Keratinocyte (primary cell): ENCODE measurements at regions not wholly inside any gene's neighbourhood (a gene's known extent, or its start where the extent isn't known, plus 50 kb on each side); places are given as distances from the start of the nearest gene placed in this dataset.

Source experiments
- DNase-seq: peaks from one replicate; pipeline ENCODE4 v3.0.0-alpha.2; 2011; ENCODE audit warnings: low read depth, missing footprints, low spot score
- FAIRE-seq: peaks from 2 replicates; lab custom pipeline; 2011; peaks lifted over from hg19 to GRCh38; lab: Jason Lieb, UNC
- H2AFZ ChIP-seq: 2 replicates; pipeline ENCODE4 v1.6.0; 2012; ENCODE audit warnings: low read length, control low read depth, inconsistent platforms; ENCODE audit not compliant: control insufficient read depth
- H3K27ac ChIP-seq: 2 replicates; pipeline ENCODE4 v1.5.1; 2011; ENCODE audit warnings: low read length; ENCODE audit not compliant: control insufficient read depth, insufficient read depth
- H3K27me3 ChIP-seq: 3 replicates; pipeline ENCODE4 v1.6.0; 2011; ENCODE audit warnings: low read length; ENCODE audit not compliant: control insufficient read depth, insufficient read depth; ENCODE audit errors: extremely low read depth
- H3K36me3 ChIP-seq, 2 experiments: 2 replicates in 1 of 2; 3 replicates in 1 of 2; pipeline ENCODE4 v1.5.1; 2011; ENCODE audit warnings: low read length in 2 of 2, mild to moderate bottlenecking in 1 of 2; ENCODE audit not compliant: control insufficient read depth in 2 of 2, insufficient read depth in 2 of 2; ENCODE audit errors: extremely low read depth in 1 of 2
- H3K4me1 ChIP-seq: 3 replicates; pipeline ENCODE4 v1.5.1; 2011; ENCODE audit warnings: low read length; ENCODE audit not compliant: control insufficient read depth, insufficient read depth; ENCODE audit errors: extremely low read depth
- H3K4me2 ChIP-seq: 3 replicates; pipeline ENCODE4 v1.6.0; 2011; ENCODE audit warnings: low read depth, low read length; ENCODE audit not compliant: control insufficient read depth, insufficient read depth; ENCODE audit errors: extremely low read depth
- H3K4me3 ChIP-seq, 3 experiments: fragments of 200-600 bp in 1 of 3; sonication (generic) in 1 of 3; 2 replicates in 2 of 3; 3 replicates in 1 of 3; pipeline ENCODE4 v1.5.1; 2011 to 2016; ENCODE audit warnings: low read length in 3 of 3, mild to moderate bottlenecking in 3 of 3, control low read depth in 2 of 3, inconsistent platforms in 1 of 3, low read depth in 1 of 3, mixed read lengths in 1 of 3, mixed run types in 1 of 3, moderate library complexity in 1 of 3; ENCODE audit not compliant: control insufficient read depth in 2 of 3, insufficient read depth in 2 of 3; ENCODE audit errors: extremely low read depth in 1 of 3
- H3K79me2 ChIP-seq: 2 replicates; pipeline ENCODE4 v1.6.0; 2012; ENCODE audit warnings: low read length; ENCODE audit not compliant: control insufficient read depth, insufficient read depth
- H3K9ac ChIP-seq: 3 replicates; pipeline ENCODE4 v1.6.0; 2011; ENCODE audit warnings: low read length; ENCODE audit not compliant: control insufficient read depth, insufficient read depth; ENCODE audit errors: extremely low read depth
- H3K9me1 ChIP-seq: 3 replicates; pipeline ENCODE4 v1.6.0; 2011; ENCODE audit warnings: low read length; ENCODE audit not compliant: control insufficient read depth, insufficient read depth; ENCODE audit errors: extremely low read depth
- H3K9me3 ChIP-seq: 2 replicates; pipeline ENCODE4 v1.5.1; 2012; ENCODE audit warnings: low read depth, low read length; ENCODE audit not compliant: control insufficient read depth
- H4K20me1 ChIP-seq: 3 replicates; pipeline ENCODE4 v1.6.0; 2011; ENCODE audit warnings: low read length; ENCODE audit not compliant: control insufficient read depth, insufficient read depth; ENCODE audit errors: extremely low read depth
- EZH2 ChIP-seq: IDR thresholded peaks from one replicate; pipeline ENCODE4 v1.6.1; 2012; ENCODE audit warnings: inconsistent platforms, mild to moderate bottlenecking, low read length, moderate library complexity
- dilution Hi-C: fragments of 300-500 bp; cut with MboI; formaldehyde crosslinking; loops from one replicate; pipeline ENCODE4 v1.7.0; 2020; ENCODE audit warnings: low sequenced_read_pairs; ENCODE audit not compliant: extremely low pct_ligation_motif_present
- TF ChIP-seq, protein P1 (sequence below), 3 experiments: IDR thresholded peaks in 1 of 3; conservative IDR thresholded peaks in 1 of 3; optimal IDR thresholded peaks in 1 of 3; 2 replicates in 2 of 3; 3 replicates in 1 of 3; pipeline versions ENCODE3 to v1.5.1; 2011; ENCODE audit warnings: low read length in 3 of 3, mild to moderate bottlenecking in 3 of 3, moderate library complexity in 2 of 3, control low read depth in 1 of 3, inconsistent platforms in 1 of 3; ENCODE audit not compliant: insufficient read depth in 2 of 3; ENCODE audit errors: extremely low read depth in 1 of 3

- FAIRE-seq = no peak
- no peaks in the 10 kb centered on the region for H3K9me3 ChIP-seq
- H3K9me1 ChIP-seq = no peaks in the 10 kb centered on the region
- TF ChIP-seq, protein P1, sequence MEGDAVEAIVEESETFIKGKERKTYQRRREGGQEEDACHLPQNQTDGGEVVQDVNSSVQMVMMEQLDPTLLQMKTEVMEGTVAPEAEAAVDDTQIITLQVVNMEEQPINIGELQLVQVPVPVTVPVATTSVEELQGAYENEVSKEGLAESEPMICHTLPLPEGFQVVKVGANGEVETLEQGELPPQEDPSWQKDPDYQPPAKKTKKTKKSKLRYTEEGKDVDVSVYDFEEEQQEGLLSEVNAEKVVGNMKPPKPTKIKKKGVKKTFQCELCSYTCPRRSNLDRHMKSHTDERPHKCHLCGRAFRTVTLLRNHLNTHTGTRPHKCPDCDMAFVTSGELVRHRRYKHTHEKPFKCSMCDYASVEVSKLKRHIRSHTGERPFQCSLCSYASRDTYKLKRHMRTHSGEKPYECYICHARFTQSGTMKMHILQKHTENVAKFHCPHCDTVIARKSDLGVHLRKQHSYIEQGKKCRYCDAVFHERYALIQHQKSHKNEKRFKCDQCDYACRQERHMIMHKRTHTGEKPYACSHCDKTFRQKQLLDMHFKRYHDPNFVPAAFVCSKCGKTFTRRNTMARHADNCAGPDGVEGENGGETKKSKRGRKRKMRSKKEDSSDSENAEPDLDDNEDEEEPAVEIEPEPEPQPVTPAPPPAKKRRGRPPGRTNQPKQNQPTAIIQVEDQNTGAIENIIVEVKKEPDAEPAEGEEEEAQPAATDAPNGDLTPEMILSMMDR (optimal IDR thresholded peaks at IDR 0.05 in 1 of 3, IDR thresholded peaks at IDR 0.05 in 1 of 3, conservative IDR thresholded peaks at IDR 0.05 in 1 of 3; ENCODE audit: extremely low read depth in 1 of 3, insufficient read depth in 2 of 3, low read length in 3 of 3) = no peak
- TF ChIP-seq EZH2 = no peak
- no peak overlapping the region for H3K4me3 ChIP-seq
- dilution Hi-C loops = loop anchor here (25.0 kb wide), 1 partner anchor 193 kb away; no protein-coding TSS in a partner anchor
- no peak overlapping the region for H3K27ac ChIP-seq
- no peak overlapping the region for H2AFZ ChIP-seq
- H3K79me2 ChIP-seq = no peaks in the 10 kb centered on the region
- peaks cover 6% of the 10 kb centered on the region for H3K27me3 ChIP-seq
- H3K36me3 ChIP-seq = no peaks in the 10 kb centered on the region
- H3K4me1 ChIP-seq = no peaks in the 10 kb centered on the region
- no peak for DNase-seq
- no peaks in the 10 kb centered on the region for H4K20me1 ChIP-seq
- H3K4me2 ChIP-seq = no peak overlapping the region
- no peak overlapping the region for H3K9ac ChIP-seq
Observed at GRCh38 chr20:40744072-40744817, 55.2 kb upstream of the MAFB start.

- no peaks in the 10 kb centered on the region for H3K4me1 ChIP-seq
- H2AFZ ChIP-seq = no peak overlapping the region
- H3K4me3 ChIP-seq = no peak overlapping the region
- no peak overlapping the region for H3K27ac ChIP-seq
- DNase-seq = no peak
- H3K79me2 ChIP-seq = no peaks in the 10 kb centered on the region
- no peak overlapping the region for H3K4me2 ChIP-seq
- dilution Hi-C loops = loop anchor here (25.0 kb wide), 1 partner anchor 193 kb away; no protein-coding TSS in a partner anchor
- no peak overlapping the region for H3K9ac ChIP-seq
- peaks cover 6% of the 10 kb centered on the region for H3K27me3 ChIP-seq
- no peaks in the 10 kb centered on the region for H3K36me3 ChIP-seq
- TF ChIP-seq, protein P1 (optimal IDR thresholded peaks at IDR 0.05 in 1 of 3, IDR thresholded peaks at IDR 0.05 in 1 of 3, conservative IDR thresholded peaks at IDR 0.05 in 1 of 3; ENCODE audit: extremely low read depth in 1 of 3, insufficient read depth in 2 of 3, low read length in 3 of 3) = no peak
- no peak for TF ChIP-seq EZH2
- no peaks in the 10 kb centered on the region for H3K9me3 ChIP-seq
- no peak for FAIRE-seq
- H3K9me1 ChIP-seq = no peaks in the 10 kb centered on the region
- H4K20me1 ChIP-seq = no peaks in the 10 kb centered on the region
Observed at GRCh38 chr20:40744818-40745175, 55.8 kb upstream of the MAFB start.
